Gastrocnemius medialis (tissue), 4 donors: ENCODE measurements at regions not wholly inside any gene's neighbourhood (a gene's known extent, or its start where the extent isn't known, plus 50 kb on each side); places are given as distances from the start of the nearest gene placed in this dataset.

Source experiments
- CTCF ChIP-seq, 5 experiments: fragments of 450-650 bp in 3 of 5; fragments of 200-600 bp in 2 of 5; sonication (generic) in 2 of 5; IDR thresholded peaks in 4 of 5; conservative IDR thresholded peaks in 1 of 5; 1 replicate in 4 of 5; 2 replicates in 1 of 5; pipeline ENCODE4 v1.5.1; 2016 to 2019; ENCODE audit warnings: antibody characterized with exemption in 5 of 5, mild to moderate bottlenecking in 3 of 5, moderate library complexity in 3 of 5
- POLR2A ChIP-seq, 2 donors: fragments of 450-650 bp; IDR thresholded peaks; one replicate each; pipeline ENCODE4 v1.6.1; 2017; ENCODE audit warnings: antibody characterized with exemption in 2 of 2, mild to moderate bottlenecking in 2 of 2, moderate library complexity in 2 of 2

- TF ChIP-seq CTCF (IDR thresholded peaks at IDR 0.05 in 4 of 5, conservative IDR thresholded peaks at IDR 0.05 in 1 of 5) (no peak), POLR2A (IDR thresholded peaks at IDR 0.05) (no peak)
Observed at GRCh38 chr6:112665114-112665513, 318.0 kb downstream of the RFPL4B start.
